ENCODE measurements at regions not wholly inside any gene's neighbourhood (a gene's known extent, or its start where the extent isn't known, plus 50 kb on each side); places are given as distances from the start of the nearest gene placed in this dataset.

DNA sequence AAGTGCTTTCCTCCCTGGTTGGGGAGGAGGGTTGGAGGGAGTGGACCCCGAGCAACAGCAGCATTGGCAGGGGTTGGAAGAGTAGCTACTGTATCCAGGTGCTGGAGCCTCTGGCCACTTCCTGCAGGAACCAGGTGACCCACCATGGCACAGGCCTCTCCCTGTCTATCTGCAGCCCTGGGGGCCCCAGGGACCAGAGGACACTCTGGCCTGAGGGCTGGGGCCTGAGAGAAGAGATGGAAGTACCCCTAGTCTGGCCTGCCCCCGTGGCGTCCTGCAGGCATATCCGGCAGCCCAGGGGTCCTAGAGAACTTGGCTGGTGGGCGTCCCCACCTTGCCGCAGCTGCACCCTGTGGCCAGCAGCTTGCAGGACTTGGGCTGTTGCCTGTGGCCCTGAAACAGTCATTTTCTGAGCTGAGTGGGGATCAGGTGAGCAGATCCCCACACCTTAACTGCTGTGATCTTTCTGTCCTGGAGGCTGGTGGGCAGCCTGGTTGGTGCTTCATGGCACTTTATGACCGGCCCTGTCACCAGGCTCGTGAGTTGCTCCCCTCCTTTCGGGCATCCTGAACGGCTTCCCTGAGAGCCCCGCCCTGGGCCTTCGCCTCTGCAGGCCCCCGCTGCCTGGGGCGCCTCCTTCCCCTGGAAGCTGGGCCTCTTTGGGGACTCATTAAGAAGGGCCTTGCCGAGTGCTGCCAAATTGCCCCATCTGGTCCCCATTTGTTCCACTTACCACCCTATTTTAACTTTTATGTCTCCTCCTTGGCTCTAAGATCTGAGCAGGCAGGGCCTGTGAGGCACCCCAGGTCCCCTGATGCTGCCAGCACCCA is 298.6 kb downstream of the SEC14L1 start:
- no peak for DNase-seq (ENCODE audit: low read depth in 2 of 3, low spot score in 1 of 3)

DNA sequence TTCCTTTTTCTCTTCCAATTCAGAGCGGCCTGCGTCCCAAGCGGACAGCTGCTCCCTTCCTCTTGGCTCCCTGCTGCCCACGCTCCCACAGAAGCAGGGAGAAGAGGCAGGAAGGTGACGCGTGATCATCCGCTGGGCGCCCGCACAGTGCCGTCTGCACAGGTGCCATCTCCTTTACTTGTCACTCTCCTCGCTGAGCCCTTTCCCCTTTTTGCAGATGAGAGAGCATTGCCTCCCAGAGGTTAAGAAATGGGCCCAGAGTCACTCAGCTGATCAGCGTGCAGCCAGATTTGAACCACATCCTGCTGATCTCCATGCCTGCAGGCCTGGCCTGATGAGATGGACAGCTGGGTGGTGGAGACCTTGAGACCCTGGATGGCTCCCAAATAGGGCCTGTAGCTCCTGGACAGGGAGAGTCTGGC is 299.8 kb downstream of the SEC14L1 start:
- DNase-seq (ENCODE audit: low read depth in 2 of 3, low spot score in 1 of 3): no peak

DNA sequence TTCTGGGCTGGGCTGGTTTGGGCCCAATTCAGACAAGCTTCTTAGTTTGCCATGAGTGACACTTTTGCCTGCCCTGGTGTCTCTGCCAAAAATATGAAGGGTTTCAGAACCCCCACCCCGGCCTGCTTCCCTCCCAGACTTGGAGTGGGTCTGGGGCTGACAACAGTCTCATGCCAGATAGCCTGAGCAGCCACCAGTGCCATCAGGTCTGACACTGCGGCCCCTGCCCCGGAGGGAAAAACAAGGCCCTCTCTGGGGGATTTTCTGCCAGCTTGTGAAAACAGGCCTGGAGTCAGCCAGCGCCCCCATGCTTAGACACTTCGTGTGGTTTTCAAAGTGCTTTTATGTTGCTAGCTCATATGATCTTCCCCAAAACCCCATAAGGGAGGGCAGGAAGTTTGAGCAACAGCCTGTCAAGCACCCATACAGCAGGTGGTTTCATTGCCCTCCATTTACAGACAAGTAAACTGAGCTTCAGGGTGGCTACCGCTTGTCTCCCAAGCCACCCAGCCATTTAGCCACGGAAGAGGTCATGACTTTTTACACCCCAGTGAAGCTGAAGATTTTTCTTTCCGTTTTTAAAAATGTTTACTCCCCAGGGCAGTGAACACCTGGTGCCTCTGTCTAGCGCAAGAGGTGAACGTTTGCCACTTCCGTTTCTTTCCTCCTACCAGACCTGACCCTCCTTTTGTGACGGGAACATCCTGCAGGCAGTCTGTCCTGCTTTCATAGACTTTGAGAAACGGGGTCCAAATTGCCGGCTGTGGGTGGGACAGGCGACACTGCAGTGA is 300.6 kb downstream of the SEC14L1 start:
- DNase-seq (ENCODE audit: low read depth in 2 of 3, low spot score in 1 of 3): no peak

DNA sequence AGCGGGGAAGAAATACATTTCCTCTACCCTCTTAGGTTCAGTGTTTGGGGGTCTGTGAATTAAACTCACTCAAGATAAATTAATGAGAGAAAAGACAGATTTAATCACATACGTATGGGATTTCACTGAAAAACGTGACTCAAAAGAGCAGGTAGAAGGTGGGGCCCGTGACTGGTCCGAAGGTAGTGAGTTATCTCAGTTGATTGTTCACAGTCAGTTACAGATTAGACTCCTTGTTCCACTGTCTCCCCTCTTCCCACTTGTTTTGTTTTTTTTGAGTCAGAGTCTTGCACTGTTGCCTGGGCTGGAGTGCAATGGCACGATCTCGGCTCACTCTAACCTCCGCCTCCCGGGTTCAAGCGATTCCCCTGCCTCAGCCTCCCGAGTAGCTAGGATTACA is 301.2 kb downstream of the SEC14L1 start:
- no peak for DNase-seq (ENCODE audit: low read depth in 2 of 3, low spot score in 1 of 3)

DNA sequence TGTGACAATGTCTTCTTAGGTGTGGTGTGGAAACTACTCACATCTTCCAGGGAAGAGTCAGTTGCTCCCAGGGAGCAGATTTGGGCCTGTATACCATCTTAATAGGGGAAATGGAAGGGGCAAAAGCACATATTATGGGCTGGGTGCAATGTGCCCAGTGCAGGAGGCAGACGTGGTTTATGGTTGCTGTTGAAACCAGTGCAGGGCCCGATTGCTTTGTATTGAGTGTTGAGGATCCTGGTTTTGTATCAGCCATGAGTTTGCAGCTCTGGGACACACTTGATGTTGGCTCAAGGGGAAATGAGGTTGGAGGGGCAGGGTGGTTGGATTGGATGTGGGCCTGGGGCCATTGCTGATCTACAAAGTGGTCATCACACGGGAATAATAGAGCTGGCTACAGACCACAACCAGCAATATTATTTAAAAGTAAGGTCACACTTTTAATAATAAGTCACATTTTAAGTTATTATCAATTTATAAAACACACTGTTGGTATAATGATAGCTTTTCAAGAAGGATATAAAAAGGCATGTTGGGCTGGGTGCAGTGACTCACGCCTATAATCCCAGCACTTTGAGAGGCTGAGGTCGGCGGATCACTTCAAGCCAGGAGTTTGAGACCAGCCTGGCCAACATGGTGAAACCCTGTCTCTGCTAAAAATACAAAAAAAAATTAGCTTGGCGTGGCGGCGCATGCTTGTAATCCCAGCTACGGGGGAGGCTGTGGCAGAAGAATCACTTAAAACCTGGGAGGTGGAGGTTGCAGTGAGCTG is 302.4 kb downstream of the SEC14L1 start:
- no peak for DNase-seq (ENCODE audit: low read depth in 2 of 3, low spot score in 1 of 3)

DNA sequence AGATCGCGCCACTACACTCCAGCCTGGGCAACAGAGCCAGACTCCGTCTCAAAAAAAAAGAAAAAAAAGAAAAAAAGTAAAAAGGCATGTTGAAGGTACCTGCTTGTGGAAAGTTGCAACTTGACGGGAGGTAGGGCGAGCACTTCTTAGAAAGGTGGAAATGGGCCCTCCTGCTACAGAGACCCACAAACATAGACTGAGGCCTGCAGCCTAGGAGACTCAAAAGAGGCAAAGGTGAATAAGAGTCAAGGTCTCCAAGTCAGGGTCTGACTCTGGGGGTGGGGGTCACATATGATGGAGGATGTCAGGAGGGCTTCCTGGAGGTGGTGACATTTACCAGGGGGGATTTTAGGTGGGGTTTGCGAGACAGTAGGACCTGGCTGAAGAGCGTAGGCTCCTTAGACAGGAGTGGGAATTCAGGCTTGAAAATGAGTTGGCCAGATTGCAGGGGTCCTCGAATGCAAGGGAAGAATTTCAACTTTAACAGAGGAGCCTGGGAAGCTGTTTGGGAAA is 303.0 kb downstream of the SEC14L1 start:
- no peak for DNase-seq (ENCODE audit: low read depth in 2 of 3, low spot score in 1 of 3)

DNA sequence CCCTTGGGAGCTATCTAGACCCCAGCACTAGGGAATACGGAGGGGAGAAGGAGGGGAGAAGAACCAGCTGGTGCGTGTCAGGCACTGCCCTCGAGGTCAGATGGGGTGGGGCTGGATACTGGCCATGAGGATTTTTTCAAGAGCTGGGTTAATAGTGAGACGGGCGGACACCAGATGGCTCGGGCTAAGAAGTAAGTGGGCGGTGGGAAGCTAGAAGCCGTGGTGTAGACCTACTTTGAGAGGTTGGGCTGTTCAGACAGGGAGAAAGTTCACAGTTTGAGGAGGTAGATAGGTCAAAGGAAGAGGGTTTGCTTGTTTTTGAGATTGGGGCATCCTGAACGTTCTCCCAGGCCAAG is 303.8 kb downstream of the SEC14L1 start:
- DNase-seq (ENCODE audit: low read depth in 2 of 3, low spot score in 1 of 3): no peak

DNA sequence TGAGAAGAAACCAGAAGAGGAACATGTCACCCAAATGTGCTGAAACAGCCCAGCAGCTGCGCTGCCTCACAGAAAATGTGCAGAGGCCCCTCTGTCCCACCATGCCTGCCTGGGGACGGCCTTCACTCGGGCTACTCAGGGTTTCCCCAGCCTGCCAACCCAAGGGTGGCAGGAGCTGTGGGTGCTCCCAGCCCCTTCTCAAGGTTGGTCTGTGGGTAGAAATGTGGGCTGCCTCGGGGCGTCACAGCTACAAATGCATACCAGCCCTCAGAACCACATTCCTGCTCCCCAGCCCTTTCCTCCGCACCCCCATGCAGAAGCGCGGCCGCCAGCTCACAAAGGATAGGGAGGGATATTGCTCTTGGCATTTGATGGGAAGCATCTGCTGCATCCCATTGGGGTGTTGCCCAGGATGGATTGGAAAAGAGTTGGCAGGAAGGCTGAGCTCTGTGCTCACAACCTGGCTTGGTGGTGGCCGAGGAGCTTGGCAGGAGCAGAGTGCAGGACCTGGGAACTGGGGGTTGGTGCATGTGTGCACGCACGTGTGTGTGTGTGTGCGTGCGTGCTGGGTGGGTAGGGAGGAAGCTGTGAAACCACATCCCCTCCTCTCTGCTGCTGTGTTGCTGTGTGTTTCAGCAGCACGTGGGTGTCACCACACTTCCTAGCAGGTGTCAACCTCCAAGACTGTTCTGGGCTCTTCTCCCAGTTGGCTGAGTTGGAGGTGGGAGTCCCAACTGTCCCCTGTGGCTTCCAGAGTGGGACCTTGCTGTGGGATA is 304.4 kb downstream of the SEC14L1 start:
- peak in 1 of 3 donors; percentile 72 for DNase-seq (ENCODE audit: low read depth in 2 of 3, low spot score in 1 of 3)

DNA sequence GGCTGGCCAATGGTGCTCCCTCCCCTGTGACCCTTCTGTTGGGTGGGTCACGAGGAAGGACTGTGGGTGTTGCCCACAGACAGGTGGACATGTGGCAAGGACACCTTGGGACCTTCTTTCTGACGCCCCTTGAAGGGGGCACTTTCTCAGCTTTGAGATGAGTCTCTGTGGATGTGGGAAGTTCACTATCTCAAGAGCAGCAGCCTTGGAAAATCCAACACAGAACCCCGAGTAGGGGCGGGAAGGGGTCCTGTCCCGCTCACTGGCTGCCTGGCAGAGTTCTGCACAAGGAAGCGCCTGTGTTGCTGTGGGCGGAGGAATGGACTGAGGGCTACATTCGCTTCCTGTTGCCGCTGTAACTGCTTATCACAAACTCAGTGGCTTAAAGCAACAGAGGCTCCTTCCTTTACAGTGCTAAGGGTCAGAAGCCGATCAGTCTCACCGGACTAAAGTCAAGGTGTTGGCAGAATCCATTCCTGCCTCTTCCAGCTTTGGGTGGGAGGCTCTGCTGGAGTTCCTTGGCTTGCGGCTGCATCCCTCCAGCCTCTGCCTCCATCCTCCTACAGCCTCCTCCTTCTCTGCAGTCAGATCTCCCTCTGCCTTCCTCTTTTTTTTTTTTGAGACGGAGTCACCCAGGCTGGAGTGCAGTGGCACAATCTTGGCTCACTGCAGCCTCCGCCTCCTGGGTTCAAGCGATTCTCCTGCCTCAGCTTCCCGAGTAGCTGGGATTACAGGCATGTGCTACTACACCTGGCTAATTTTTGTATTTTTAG is 305.2 kb downstream of the SEC14L1 start:
- DNase-seq (ENCODE audit: low read depth in 2 of 3, low spot score in 1 of 3): no peak

DNA sequence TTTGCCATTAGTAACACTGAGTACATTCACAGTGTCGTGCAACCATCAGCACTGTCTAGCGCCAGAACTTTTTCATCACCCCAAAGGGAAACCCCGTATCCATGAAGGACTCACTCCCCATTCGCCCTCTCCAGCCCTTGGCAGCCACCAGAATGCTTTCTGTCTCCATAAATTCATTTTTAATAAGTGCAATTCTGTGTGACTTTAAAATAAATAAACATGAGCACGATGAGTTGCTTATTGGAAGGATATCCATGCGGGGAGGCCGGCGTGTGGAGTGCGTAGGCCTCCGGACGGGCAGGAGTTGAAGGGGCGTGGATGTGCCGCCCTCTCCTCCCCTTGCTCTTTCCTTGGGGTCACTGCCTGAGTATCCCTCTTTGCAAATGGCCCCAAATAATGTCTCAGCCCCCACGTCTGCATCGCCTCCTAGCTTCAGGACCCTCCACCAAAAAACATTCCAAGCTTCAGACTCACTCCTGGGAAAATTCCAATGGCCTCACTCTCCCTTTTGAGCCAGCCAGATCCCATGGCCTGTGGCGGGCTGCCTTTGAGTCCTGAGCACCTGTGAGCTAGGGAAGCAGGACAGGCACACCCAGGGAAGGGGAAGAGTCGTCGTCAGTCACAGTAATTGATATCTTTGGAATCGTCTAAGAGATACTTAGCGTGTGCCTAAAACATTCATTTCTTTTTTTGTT is 306.3 kb downstream of the SEC14L1 start:
- no peak for DNase-seq (ENCODE audit: low read depth in 2 of 3, low spot score in 1 of 3)

DNA sequence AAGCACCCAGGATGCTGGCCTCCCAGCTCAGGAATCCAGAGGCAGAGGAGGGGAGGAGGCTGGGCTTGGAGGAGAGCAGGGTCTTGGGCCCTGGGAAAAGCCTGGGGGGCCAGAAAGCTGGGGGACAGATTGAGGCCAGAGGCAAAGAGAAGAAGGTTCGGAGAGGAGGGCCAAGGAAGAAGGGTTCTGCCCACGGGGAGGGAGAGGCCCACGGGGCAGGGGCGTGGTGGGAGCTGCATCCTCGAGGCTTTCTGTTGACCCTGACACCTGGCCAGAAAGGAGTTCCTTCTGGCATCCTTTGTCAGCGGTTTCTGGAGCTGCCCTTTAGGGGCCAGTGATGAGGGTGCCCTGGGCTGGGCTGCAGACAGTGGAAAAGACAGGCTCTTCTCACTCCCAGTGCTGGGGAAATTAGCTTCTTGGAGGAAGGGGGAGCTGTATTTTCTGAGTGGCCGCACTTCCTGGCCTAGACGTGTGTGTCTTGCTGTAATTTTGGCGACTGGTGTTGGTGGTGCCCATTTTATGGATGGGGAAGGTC is 308.7 kb downstream of the SEC14L1 start:
- no peak for DNase-seq (ENCODE audit: low read depth in 2 of 3, low spot score in 1 of 3)

DNA sequence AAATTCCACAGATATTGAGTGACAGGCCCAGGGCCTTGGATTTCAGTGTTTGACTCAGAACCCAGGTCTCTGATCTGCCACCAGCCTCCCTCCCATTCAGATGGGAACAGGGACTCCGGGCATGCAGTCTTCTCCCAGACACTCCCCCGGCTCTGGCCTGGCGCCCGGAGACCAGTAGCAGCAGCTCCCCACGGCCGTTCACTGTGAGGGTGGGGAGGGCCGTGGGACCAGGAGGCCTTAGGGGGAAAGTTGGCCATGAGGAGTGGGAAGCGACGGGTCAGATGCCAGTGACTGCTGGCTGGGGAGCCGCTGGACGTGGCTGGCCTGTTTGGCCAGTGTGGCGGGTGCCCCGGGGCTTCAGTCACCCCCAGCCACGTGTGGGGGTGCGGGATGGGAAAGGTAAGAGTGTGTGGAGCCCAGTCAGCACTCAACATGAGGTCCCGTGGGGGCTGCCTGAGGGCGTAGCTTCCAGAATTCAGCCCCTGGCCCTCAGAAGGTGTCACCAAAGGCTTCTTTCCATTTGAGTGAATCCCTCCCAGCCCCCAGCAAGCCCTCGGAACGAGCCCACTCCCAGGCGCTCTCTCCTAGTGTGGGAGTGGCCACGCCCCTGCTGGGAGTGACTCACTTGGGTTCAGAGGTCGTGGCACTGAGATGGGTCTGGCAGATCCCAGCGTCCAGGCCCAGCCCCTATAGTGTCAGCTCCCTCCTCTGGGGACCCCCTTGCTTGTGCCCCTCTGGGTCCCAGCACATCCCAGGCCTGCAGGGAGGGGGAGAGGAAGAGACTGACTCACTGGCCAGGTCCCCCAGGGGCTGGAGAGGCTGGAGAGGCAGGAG is 309.4 kb downstream of the SEC14L1 start:
- no peak for DNase-seq (ENCODE audit: low read depth in 2 of 3, low spot score in 1 of 3)

DNA sequence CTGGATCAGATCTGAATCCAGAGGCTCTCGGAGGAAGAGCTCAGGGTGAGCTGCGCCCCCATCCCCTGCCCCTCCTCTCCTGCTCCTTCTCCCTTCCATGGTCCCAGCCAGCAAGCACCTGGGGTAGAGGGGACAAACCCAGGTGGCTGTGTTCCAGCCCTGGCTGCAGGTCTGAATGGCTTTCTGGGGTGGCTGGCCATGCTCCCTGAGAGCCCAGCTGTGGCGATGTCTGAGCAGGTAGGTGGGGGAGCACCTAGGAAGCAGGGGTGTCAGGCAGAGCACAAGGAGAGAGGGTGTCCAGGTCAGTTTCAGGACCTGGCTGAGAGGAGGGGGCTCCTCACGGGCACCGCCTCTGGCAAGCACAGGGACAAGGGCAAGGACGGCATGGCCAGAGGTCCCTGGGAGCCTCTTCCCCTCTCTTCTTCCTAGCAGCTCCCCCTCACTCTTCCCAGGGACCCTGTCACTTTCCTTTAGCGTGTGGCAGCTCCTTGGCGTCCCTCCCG is 310.0 kb downstream of the SEC14L1 start:
- no peak for DNase-seq (ENCODE audit: low read depth in 2 of 3, low spot score in 1 of 3)

DNA sequence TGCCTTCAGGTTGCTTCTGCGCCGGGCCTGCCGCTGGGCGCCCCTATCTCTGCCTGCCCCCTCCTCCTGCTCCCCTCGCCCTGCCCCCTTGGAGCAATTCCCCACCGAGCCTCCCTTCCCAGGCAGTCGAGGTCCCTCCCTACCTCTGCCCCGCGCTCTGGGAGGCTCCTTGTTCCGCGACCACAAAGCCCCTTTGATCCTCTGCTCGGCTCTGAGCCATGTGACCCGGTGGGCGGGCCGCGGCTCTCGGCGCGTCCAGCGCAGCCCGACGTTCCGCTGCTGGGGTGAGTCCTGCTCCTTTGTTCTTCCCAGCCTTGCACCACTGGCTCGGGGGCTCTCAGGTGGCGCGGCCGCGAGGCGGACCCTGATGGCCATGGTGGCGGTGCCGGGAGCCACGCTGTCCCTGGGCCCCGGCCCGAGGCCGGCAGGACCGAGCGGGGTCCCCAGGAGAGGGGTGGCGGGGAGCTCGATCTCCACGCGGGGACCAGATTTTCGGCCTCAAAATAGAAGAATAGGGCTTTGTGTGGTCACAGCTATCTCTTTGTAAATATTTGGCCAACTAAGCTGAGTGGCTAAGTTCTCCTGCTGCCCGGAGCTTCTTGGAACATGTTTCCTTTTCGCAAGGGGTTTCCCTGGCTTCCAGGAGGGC is 310.6 kb downstream of the SEC14L1 start:
- no peak for DNase-seq (ENCODE audit: low read depth in 2 of 3, low spot score in 1 of 3)

DNA sequence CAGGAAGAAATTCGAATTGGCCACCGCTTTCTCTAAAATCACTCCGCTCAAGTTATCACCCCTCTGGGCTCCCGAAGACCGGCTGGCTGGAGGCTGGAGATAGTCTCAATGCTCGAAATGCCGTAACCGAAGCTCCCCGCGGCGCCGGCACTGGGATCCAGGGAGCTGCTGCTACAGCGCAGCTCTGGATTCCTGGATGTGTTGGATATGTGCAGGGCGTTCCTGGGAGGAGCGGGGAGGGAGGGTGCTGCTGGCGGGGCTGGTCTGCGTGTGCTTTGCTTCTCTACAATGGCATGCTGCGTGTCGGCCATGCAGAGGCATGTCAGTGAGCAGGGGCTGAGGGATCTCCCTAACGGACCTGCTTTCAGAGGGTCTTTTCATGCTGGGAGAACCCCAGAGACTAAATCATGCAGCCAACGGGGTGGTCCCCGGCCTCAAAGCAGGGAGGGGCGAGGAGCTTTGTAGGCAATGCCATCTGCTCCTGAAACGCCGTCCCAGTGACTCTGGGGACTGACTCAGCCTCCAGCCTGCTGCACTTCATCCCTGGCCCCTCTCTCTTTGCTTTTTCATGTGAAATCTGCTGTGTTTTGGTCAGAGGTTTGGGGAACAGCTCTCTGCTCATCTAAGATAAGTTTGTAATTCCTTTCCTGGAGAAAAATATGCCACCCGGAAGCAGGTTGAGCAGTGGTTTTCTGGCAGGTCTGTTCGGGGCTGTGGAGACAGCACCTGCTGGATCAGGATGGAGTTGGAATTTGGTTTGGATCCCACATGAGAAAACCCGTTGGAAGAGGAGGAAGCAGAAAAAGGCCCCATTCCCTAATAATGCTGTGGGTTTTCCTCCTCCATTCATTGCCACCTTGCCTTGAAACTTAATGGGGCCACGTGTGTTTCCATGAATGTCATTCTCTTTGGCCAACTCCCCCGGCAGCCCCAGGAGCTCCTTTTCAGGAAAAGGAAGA is 311.4 kb downstream of the SEC14L1 start:
- no peak for DNase-seq (ENCODE audit: low read depth in 2 of 3, low spot score in 1 of 3)

DNA sequence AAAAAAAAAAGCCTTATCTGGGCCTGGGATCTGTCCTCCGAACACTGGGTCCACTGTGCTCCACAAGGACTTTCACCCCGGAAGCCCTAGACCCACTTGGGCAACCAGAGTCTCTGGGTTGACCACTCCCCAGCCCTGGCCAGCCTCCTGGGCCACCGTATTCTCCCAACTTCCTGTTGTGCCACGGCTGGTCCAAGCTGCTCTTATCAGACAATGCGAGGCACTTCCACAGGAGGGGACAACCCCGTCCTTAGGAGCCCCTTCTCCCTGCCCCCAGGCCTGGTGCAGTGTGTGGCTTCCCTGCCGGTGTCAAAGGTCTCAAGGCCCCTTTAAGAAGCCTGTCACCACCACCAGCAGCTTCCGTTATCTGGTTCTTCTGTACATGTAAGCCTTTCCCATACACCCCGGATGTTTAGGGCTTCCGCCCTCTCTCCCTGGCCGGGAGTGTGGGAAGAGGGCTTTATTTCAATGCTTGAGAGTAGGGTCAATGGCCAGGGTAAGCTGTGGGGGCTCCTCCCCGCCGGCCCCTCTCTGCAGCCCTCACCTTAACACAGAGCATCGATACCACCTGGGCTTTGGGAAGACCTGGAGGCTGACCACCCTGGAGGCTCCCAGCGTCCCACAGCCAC is 313.0 kb downstream of the SEC14L1 start:
- no peak for DNase-seq (ENCODE audit: low read depth in 2 of 3, low spot score in 1 of 3)
